ENCODE measurements at regions not wholly inside any gene's neighbourhood (a gene's known extent, or its start where the extent isn't known, plus 50 kb on each side); places are given as distances from the start of the nearest gene placed in this dataset.
"Not testable (repeated sequence)": the region's sequence is repeated elsewhere in the genome, so short reads cannot be mapped to it uniquely, and the experiment has no call there.

DNA sequence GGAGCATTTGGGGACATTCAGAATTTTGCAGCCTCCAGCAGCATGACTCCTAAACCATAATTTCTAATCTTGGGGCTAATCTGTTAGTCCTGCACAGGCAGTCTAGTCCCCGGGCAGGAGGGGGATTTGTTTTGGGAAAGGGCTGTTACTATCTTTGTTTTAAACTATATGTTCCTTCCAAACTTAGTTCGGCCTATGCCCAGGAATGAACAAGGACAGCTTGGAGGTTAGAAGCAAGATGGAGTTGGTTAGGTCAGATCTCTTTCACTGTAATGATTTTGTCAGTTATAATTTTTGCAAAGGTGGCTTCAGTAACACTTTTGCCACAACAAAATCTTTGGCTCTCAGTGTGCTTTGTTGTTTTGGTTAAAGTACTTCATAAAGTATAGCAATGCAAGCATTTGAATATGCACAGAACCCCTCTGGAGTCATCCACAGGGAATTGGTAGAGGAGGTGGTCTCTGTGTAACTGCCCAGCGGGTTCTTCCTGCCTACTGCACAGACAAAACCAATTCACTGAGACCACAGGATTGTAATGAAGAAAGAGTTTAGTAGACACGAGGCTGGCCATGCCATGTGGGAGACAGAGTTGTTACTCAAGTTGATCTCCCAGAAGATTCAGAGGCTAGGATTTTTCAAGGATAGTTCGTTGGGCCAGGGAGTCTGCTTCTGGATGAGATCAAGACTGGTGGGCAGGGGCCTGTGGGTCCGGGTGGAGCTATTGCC lies 224.1 kb upstream of the MYLIP start:
- no peak for DNase-seq (ENCODE audit: low spot score)

- DNase-seq (ENCODE audit: low spot score), result no peak
These were observed 227.5 kb upstream of the MYLIP start for GRCh38 chr6:15901141-15902115.

GRCh38 chr6:15898693-15899092 lies 230.2 kb upstream of the MYLIP start:
- DNase-seq (ENCODE audit: low spot score), result no peak

GRCh38 chr6:15897063-15897876 lies 231.6 kb upstream of the MYLIP start:
- no peak for DNase-seq (ENCODE audit: low spot score)

- no peak for DNase-seq (ENCODE audit: low spot score)
These were observed 232.3 kb upstream of the DTNBP1 start for GRCh38 chr6:15894973-15895725.

DNA sequence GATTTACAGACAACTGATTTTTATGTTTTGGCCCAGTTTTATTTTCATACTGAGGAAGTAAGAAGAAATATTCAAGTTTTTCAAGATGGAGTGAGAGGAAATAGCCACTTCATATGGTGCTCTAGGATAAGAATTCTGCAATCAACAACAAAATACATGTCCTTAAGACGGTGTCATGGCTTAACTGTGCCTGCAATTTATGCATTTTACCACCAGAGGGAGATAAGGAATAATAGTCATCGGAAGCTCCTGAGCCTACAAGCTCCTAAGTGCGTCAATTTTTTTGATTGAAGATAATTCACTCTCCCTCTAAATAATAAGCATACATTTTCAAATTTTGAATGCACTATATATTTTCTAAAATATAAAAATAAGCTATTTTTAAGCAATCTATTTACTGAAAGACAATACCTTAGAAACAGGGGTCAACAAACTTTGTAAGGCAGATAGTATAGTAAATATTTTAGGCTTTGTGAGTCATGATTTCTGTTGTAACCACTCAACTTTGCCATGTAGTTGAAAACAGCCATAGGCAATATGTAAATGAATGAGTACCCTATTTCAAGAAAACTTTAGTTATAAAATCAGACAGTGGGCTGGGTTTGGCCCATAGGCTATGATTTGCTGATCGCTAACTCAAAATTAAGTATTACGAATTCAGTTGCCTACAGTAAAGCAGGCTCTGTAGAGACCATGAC lies 230.9 kb upstream of the DTNBP1 start:
- peak; percentile 45 for DNase-seq (ENCODE audit: low spot score)

DNA sequence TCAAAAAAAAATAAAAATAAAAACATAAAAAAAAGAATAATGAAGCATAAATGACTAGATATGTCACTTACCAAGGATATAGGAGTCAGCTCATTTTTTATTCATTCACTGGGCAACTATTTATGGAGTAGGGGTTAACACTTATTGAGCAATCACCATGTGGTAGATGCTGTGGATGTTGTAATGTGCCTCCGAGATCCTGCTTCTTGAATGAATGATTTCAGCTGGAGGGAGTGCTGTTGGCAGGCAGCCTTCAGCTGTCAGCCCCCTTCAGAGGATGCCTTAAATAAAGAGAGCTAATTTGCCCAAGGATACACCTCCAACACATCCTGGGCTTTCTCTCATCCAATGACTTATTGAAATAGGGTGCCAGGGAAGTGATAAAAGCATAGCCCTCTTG lies 229.5 kb upstream of the DTNBP1 start:
- no peak for DNase-seq (ENCODE audit: low spot score)

GRCh38 chr6:15888798-15889772 lies 226.3 kb upstream of the DTNBP1 start:
- no peak for DNase-seq (ENCODE audit: low spot score)

DNA sequence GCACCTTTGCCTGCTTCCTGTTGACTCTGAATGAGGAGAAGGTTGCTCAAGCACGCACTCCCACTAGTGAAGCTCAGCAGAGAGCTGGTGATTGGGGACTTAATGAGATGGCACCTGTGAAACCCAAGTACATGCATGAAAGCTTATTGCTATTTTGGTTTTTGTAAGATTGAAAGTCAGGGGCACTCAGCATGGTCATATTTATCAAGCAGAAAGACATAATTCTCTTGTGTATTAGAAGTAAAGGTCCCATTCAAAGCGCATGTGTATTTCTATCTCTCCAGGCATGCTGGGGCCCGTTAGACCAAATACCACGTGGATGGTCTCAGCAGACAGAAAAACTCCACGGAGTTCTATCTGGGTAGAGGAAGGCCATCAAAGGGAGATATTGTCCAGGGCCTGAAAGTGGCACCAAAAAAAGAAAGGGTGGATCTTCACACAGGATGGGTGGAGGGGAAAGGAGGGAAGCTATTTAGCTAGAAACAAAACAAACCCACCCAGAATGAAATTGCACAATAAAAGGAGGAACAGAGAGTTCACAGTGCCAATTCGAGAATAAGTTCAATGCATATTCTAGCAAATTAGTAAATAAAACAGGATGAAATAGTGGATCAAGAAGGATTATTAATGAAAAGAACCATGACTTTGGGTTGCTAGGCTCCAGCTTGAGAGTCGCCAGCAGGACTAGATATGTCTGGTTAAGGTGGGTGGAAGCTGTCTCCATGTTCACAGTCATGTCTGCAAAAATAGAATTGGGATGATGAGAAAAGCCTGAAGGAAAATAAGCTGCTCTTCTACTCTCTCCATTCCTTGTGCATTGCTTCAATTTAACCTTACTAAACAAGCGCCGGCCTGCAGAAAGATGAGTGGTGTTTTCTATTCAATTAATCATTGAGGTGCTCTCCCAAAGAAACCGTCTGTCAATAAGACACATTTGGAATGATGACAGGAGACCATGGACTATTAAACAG lies 224.9 kb upstream of the DTNBP1 start:
- DNase-seq (ENCODE audit: low spot score), result no peak

DNA sequence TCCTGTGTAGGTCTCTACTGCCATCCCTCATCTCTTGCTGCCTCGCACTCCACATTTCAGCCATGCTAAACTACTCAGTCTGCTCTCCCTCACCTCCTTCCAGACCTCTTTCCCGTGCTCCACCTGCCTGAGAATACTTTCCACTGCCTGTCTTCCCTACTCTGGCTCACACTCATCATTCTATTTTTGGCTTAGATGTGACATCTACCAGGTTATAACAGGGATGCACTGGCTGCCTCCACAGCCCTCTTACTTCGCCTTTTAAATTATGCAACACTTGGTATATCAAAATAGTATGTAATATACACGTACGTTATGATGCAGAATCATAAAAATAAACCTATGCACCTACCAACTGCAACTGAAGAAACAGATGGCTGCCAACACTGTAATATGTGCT lies 222.8 kb upstream of the DTNBP1 start:
- no peak for DNase-seq (ENCODE audit: low spot score)

DNA sequence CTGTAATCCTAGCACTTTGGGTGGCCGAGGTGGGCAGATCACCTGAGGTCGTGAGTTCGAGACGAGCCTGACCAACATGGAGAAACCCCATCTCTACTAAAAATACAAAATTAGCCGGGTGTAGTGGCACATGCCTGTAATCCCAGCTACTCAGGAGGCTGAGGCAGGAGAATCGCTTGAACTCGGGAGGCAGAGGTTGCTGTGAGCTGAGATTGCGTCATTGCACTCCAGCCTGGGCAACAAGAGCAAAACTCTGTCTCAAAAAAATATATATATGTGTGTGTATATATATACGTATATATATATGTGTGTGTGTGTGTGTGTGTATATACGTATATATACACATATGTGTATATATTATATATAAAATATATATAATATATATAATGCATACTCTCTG lies 220.8 kb upstream of the DTNBP1 start:
- not testable (repeated sequence) for DNase-seq (ENCODE audit: low spot score)

GRCh38 chr6:15882915-15883314 lies 220.1 kb upstream of the DTNBP1 start:
- DNase-seq (ENCODE audit: low spot score), result no peak

DNA sequence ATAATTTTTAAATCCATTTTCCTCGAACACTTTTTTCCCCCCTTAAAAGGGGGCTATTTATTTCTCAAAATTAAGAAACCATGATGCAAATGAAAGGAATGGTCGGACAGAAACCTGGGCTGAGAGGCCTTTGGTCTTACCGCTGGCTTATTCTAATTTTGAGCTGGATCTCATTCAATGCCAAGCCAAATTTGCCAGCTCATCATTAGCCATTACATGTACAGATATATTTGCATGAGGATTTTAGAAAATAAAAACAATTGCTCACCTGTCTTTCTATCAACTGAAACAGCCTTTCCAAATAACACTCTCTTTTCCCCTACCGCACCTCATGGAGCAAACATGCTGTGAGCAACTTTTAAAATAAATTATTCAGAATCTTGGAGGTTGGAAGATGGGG lies 219.5 kb upstream of the DTNBP1 start:
- DNase-seq (ENCODE audit: low spot score), result no peak

- no peak for DNase-seq (ENCODE audit: low spot score)
These were observed 218.3 kb upstream of the DTNBP1 start for GRCh38 chr6:15881150-15881549.

GRCh38 chr6:15880262-15880973 lies 217.6 kb upstream of the DTNBP1 start:
- DNase-seq (ENCODE audit: low spot score), result no peak

GRCh38 chr6:15879371-15880261 lies 216.8 kb upstream of the DTNBP1 start:
- no peak for DNase-seq (ENCODE audit: low spot score)

DNA sequence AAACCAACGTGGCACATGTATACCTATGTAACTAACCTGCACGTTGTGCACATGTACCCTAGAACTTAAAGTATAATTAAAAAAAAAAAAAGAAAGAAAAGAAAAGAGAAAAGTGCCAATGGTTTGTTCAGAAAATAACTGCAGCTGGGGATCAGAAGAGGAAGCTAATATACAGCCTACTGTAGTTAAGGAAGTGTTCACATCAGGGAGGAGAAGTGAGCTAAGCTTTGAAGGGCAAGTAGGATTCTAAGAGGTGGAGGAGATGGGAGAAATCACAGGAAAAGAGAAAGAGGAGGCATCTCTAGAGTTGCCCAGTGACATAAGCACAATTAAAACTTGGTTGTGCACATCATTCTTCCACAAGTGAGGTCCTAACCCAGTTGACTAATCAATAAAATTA lies 214.4 kb upstream of the DTNBP1 start:
- no peak for DNase-seq (ENCODE audit: low spot score)

All from hematopoietic multipotent progenitor cell treated with erythropoietin and hydrocortisone succinate and interleukin-3 and kit ligand, for 17 days (in vitro differentiated cells).